NCI-H526 treated with DMSO at 0.1 percent for 48 hours (cell line): ENCODE measurements at regions not wholly inside any gene's neighbourhood (a gene's known extent, or its start where the extent isn't known, plus 50 kb on each side); places are given as distances from the start of the nearest gene placed in this dataset.

ENCODE experiments used
- DNase-seq: peaks from one replicate; lab custom pipeline; 2025; lab: John Stamatoyannopoulos, UW

GRCh38 chr11:134686460-134687061 is 274.5 kb upstream of the B3GAT1 start:
- no peak for DNase-seq

GRCh38 chr11:134685793-134686380 is 273.8 kb upstream of the B3GAT1 start:
- peak; percentile 85 for DNase-seq

GRCh38 chr11:134684576-134684975 is 272.5 kb upstream of the B3GAT1 start:
- DNase-seq = no peak

- DNase-seq = no peak
These were observed 271.8 kb upstream of the B3GAT1 start for GRCh38 chr11:134683860-134684259.

GRCh38 chr11:134682577-134682976 is 270.5 kb upstream of the B3GAT1 start:
- no peak for DNase-seq

GRCh38 chr11:134679592-134679991 is 267.6 kb upstream of the B3GAT1 start:
- no peak for DNase-seq

- DNase-seq = no peak
These were observed 266.7 kb upstream of the B3GAT1 start for GRCh38 chr11:134678744-134679143.

GRCh38 chr11:134677891-134678551 is 266.0 kb upstream of the B3GAT1 start:
- no peak for DNase-seq

GRCh38 chr11:134677397-134677822 is 265.4 kb upstream of the B3GAT1 start:
- DNase-seq = no peak

- DNase-seq = no peak
These were observed 264.7 kb upstream of the B3GAT1 start for GRCh38 chr11:134676516-134677287.

- no peak for DNase-seq
These were observed 263.9 kb upstream of the B3GAT1 start for GRCh38 chr11:134675983-134676382.

- DNase-seq = no peak
These were observed 262.9 kb upstream of the B3GAT1 start for GRCh38 chr11:134674974-134675373.

GRCh38 chr11:134670961-134671370 is 258.9 kb upstream of the B3GAT1 start:
- no peak for DNase-seq

- DNase-seq = no peak
These were observed 258.3 kb upstream of the B3GAT1 start for GRCh38 chr11:134670247-134670782.

GRCh38 chr11:134669796-134670195 is 257.8 kb upstream of the B3GAT1 start:
- DNase-seq = no peak

GRCh38 chr11:134668796-134669195 is 256.8 kb upstream of the B3GAT1 start:
- no peak for DNase-seq

GRCh38 chr11:134668076-134668475 is 256.0 kb upstream of the B3GAT1 start:
- no peak for DNase-seq

GRCh38 chr11:134667505-134667904 is 255.5 kb upstream of the B3GAT1 start:
- no peak for DNase-seq

- DNase-seq = no peak
These were observed 255.1 kb upstream of the B3GAT1 start for GRCh38 chr11:134667175-134667500.

- no peak for DNase-seq
These were observed 254.5 kb upstream of the B3GAT1 start for GRCh38 chr11:134666273-134667174.

GRCh38 chr11:134665571-134666270 is 253.7 kb upstream of the B3GAT1 start:
- no peak for DNase-seq
